NCI-H187 treated with DMSO at 0.1 percent for 48 hours (cell line): ENCODE measurements at regions not wholly inside any gene's neighbourhood (a gene's known extent, or its start where the extent isn't known, plus 50 kb on each side); places are given as distances from the start of the nearest gene placed in this dataset.
"Not testable (repeated sequence)": the region's sequence is repeated elsewhere in the genome, so short reads cannot be mapped to it uniquely, and the experiment has no call there.

Experiments
- DNase-seq: peaks from one replicate; lab custom pipeline; 2025; lab: John Stamatoyannopoulos, UW

DNA sequence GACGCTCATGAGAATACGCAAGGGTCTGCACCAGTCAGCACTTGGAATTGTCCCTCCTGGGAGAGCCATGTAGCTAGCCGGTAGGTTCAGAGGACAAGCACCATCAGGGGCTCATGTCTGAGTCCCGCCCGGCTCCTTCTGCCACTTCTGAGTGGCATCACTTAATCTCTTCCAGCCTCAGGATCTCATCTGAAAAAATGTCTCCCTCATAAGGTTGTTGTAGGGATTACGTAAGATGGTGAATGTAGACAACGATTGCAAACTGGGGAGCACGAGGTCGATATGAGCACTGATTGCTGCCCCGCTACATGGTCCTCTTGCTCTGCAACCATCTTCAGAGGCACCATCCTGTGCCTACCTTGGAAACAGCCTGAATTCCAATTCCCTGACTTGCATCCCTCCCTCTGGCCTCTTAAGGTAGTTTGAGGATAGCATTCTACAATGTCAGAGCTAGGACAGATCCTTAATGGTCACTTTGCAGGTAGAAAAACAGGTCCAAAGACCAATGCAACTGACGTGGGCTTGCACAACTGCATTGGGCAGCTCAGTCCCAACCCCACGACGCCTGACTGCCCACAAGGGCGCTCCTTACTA is 115.8 kb upstream of the TMEM45B start:
- DNase-seq = no peak

GRCh38 chr11:129700701-129701100 is 114.9 kb upstream of the TMEM45B start:
- DNase-seq = no peak

DNA sequence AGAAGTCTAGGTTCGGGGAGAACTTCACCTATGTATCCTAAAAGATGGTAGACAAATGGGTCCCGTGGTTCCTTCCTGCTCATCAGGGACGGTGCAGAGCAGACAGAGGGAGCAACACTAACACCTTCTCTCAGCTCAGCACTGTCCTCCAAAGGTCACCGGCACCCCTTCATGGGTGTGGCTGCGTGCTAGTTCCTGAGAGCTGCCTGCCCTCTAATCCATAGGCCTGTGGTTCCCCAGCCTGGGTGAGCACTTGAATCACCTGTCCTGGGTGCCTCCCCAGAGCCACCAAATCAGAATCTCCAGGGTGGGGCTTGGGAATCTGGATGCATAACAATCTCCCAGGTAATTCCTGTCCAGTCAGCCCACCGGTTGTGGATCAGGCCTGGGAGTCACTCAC is 113.9 kb upstream of the TMEM45B start:
- no peak for DNase-seq

DNA sequence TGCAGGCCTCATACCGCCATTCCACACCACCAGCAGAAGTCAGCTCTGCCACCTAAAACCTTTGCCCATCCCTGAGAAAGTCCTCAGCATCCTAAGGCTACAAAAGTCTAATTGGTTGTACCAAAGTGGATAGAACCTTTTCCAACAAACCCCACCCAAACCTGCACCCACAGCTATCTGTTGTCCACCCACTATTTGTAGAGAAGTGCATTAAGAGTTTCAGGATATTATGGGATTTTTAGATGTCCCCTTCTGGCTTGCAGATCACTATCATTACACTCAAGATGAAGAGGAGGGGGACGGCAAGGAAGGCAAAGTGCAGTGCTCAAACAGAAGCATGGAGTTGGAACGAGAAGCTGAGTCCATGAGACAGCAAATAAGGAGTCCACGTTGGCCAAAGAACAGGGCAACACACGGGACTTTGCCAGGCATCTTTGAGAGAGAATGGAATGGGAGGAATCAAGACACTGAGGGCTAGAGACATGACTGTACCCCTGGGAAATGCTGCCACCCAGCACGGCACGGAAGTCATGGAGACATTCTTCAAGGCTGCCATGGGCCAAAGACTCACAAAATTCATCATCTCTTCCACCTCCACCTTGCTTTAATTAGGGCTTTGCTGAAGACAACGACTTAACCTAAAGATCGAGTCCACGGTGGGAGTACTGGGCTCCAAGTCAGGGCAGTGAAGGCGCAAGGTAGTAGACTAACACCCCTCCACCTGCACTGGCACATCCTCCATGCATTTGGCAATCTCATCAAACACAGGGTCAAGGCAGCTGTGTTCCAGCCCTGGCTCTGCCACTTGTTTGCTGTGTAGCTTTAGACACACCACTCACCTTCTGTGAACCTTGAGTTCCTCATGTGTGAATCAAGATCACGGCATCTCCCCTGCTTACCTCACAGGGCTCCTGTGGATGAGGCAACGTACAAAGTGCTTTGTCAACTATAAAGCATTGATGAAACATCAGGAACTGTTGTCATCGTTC is 112.9 kb upstream of the TMEM45B start:
- DNase-seq = no peak

- no peak for DNase-seq
These were observed 111.8 kb upstream of the TMEM45B start for GRCh38 chr11:129703846-129704245.

DNA sequence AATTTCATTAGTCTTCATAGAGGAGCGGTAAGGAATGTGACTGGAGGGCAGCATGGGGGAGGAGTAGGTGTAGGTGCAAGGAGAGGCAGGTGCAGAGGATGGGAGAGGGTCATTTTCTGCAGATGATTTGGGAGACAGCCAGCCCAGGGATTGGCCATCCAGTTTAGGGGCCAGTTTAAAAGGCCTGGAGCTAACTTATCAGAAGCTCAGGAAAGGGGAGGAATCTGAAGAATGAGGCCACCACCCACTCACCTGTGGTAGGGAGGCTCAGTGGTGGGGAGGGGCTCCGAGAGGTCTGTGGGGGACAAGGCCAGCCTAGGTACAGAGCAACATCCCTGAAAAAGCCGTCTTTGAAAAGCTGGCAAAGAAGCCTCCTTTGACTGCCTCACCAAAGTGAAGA is 110.8 kb upstream of the TMEM45B start:
- DNase-seq = no peak

DNA sequence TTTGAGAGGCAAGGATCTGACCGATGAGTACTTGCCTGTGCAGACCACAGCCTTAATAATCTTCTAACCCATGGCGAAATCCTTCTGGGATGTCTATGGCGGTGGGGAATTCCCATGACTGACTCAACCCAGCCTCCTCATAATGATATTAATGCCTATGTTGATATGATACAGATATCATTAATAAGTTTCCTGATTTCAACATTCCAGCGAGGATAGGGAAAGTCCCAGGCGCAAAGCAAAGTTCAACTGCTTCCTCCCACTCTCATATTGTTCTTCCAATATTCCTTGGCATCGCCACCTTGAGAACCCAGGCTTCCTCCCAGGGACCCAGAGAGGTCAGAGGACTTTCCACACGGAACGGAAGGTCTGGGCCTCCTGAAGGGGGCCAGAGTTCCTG is 110.3 kb upstream of the TMEM45B start:
- DNase-seq = no peak

DNA sequence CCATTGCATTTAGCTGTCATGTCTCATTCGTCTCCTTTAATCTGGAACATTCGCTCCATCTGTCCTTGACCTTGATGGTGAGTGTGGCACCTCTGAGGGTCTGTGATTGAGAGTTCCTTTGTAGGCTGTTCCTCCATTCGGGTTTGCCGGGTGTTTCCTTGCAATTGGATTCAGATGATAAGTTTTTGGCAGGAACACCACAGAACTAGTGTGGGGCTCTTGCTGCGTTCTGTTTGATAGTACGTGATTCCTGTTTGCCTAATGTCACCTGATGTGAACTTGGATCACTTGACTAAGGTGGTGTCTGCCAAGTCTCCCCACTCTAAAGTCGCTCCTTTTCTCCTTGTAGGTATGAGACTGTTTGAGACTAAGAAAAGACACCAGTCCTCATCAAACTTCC is 109.7 kb upstream of the TMEM45B start:
- DNase-seq = no peak

DNA sequence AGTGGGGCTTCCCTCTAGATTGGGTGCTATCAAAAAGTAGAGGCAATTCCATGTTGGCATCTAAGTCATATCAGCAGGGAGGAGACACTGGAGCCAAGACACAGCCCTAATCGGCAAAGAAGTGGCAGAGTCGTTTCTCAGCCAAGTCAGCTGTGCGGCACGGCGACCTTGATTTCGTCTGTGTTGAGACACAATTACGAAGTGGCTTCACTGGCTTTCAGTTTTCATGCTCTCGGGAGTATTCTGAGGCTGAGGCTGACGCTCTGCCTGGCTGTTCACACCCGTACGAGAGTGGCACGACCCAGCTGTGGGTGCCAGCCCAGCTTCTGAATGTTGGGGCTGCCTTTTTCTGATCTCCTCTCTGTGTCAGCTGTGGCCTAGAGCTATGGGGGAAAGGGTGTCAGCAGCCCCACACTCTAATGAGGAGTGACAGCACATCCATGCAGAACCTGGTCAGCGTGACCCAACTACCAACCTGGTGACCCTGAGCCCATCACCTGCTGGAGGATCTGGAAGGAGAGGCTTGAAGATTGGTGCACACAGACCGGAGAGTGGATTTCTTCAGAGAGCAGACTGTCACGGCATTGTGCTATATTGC is 105.7 kb upstream of the TMEM45B start:
- DNase-seq = no peak

DNA sequence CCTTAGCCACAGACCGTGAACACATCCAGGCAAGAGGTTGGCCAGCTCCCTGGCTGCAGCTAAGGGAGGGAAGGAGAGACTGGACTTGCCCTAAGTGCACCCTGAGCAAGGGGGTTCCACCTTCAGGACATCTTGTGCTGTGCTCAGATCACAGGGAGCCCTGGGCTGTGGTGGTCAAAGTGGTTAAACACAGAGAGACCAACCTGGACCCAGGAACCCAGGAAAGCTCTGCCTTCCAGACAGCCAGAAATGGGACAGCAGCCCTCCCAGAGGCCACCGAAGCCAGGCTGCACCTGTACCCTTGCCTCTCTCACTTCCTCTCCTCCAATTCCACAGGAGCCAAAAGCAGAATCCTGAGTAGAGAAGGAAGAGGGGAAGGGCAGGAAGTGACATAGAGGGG is 105.2 kb upstream of the TMEM45B start:
- DNase-seq = no peak

DNA sequence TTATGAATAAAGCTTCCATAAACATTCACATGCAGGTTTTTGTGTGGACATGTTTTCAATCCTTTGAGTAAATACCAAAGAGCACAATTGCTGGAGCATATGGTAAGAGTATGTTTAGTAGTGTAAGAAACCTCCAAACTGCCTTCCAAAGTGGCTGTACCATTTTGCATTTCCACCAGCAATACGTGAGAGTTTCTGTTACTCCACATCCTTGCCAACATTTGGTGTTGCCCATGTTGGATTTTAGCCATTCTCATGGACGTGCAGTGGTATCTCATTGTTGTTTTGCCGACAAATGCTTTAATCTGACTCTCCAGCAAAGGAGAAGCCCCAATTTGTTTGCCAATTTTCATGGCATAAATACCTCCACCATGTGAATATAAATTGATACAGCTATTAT is 103.9 kb upstream of the TMEM45B start:
- no peak for DNase-seq

- DNase-seq = not testable (repeated sequence)
These were observed 103.0 kb upstream of the TMEM45B start for GRCh38 chr11:129712486-129713240.

GRCh38 chr11:129719037-129719436 is 96.6 kb upstream of the TMEM45B start:
- no peak for DNase-seq

DNA sequence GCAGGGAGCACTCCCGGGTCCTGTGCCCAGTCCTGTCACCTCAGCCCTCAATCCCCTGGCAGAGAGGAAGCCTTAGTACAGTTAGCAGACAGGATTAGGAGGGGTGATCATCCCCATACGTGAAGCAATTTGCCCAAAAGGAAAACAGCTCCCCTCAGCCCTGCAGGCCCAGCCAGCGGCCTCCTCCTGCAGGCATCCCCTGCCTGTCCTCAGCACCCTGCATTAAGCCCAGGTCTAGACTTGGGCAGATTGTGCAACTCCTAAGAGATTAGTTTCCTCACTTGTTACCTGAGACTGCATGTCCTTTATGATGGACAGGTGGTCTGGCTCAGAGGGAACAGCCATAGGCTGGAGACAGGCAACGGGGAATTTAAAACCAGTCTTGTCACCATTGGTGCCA is 95.5 kb upstream of the TMEM45B start:
- DNase-seq = no peak

GRCh38 chr11:129720994-129721393 is 94.7 kb upstream of the TMEM45B start:
- peak; percentile 95 for DNase-seq

- DNase-seq = no peak
These were observed 94.0 kb upstream of the TMEM45B start for GRCh38 chr11:129721685-129722084.

- no peak for DNase-seq
These were observed 93.1 kb upstream of the TMEM45B start for GRCh38 chr11:129722529-129722928.

DNA sequence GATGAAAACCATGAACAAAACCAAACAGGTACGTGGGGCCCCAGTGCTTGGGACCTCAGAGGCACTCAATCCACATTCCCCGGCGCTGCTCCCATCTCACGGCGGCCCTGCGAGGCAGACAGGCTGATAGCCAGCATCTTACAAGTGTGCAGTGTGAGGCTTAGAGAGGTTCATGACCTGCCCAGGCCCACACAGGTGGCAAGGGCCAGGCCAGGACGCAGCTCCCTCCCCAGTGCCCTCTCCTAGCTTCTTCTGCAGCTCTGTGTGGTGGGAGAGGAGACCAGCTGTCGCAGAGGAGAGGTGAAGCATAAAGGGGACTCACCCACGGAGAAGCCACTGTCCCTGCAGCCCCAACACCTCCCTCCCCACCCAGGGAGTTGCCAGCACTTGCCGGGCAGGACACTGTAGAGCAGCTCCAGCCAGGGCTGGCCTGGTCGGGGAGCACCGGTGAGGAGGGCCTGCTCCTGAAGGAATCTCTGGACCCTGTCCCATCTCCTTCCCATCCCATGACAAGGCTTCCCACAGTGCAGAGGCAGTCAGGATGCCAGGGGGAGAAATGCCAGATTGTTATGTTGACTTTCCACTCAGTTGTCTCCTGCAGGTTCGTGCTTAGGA is 92.4 kb upstream of the TMEM45B start:
- no peak for DNase-seq

- DNase-seq = no peak
These were observed 91.9 kb upstream of the TMEM45B start for GRCh38 chr11:129723761-129724162.

GRCh38 chr11:129724866-129725265 is 90.8 kb upstream of the TMEM45B start:
- no peak for DNase-seq

DNA sequence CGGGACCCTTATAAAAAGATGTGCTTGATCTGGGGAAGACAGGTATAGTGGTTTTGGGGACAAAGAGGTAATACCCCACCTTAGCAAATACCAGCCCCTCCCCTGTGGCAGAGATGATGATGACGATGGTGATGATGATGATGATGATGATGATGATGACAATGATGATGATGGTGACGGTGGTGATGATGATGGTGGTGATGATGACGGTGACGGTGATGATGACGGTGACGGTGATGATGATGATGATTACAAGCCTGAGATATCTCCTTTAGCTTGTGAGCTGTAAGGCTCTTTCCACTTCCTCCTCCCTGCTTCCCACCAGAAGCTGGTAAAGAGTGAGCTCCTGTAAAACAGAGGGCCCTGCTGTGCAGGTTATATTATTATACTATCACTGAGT is 89.5 kb upstream of the TMEM45B start:
- DNase-seq = no peak

GRCh38 chr11:129728581-129728980 is 87.1 kb upstream of the TMEM45B start:
- DNase-seq = no peak
